NCI-H2081 treated with DMSO at 0.1 percent for 48 hours (cell line): ENCODE measurements at regions not wholly inside any gene's neighbourhood (a gene's known extent, or its start where the extent isn't known, plus 50 kb on each side); places are given as distances from the start of the nearest gene placed in this dataset.

Source experiments
- DNase-seq: peaks from one replicate; lab custom pipeline; 2025; lab: John Stamatoyannopoulos, UW

- DNase-seq = no peak
These were observed 189.4 kb upstream of the ECI2 start for GRCh38 chr6:4324746-4325145.

GRCh38 chr6:4323322-4323721 lies 187.9 kb upstream of the ECI2 start:
- no peak for DNase-seq

- DNase-seq = no peak
These were observed 187.5 kb upstream of the ECI2 start for GRCh38 chr6:4322846-4323309.

- DNase-seq = no peak
These were observed 186.9 kb upstream of the ECI2 start for GRCh38 chr6:4322134-4322845.

GRCh38 chr6:4320860-4321259 lies 185.5 kb upstream of the ECI2 start:
- no peak for DNase-seq

- no peak for DNase-seq
These were observed 184.8 kb upstream of the ECI2 start for GRCh38 chr6:4319981-4320683.

- DNase-seq = no peak
These were observed 182.9 kb upstream of the ECI2 start for GRCh38 chr6:4318321-4318720.

GRCh38 chr6:4316867-4317400 lies 181.6 kb upstream of the ECI2 start:
- peak; percentile 60 for DNase-seq

GRCh38 chr6:4314201-4314707 lies 178.9 kb upstream of the ECI2 start:
- DNase-seq = no peak

GRCh38 chr6:4313044-4313686 lies 177.8 kb upstream of the ECI2 start:
- DNase-seq = no peak

- DNase-seq = no peak
These were observed 176.8 kb upstream of the ECI2 start for GRCh38 chr6:4311976-4312860.

- no peak for DNase-seq
These were observed 174.2 kb upstream of the ECI2 start for GRCh38 chr6:4309540-4309939.

GRCh38 chr6:4308364-4308763 lies 173.0 kb upstream of the ECI2 start:
- DNase-seq = no peak

GRCh38 chr6:4304927-4305455 lies 169.6 kb upstream of the ECI2 start:
- DNase-seq = no peak

GRCh38 chr6:4303638-4304037 lies 168.3 kb upstream of the ECI2 start:
- no peak for DNase-seq

GRCh38 chr6:4302524-4302923 lies 167.1 kb upstream of the ECI2 start:
- DNase-seq = no peak

GRCh38 chr6:4301871-4302270 lies 166.5 kb upstream of the ECI2 start:
- no peak for DNase-seq

- no peak for DNase-seq
These were observed 165.5 kb upstream of the ECI2 start for GRCh38 chr6:4300917-4301316.

- no peak for DNase-seq
These were observed 164.1 kb upstream of the ECI2 start for GRCh38 chr6:4299476-4299875.

GRCh38 chr6:4297348-4297747 lies 162.0 kb upstream of the ECI2 start:
- DNase-seq = no peak

GRCh38 chr6:4296552-4296951 lies 161.2 kb upstream of the ECI2 start:
- no peak for DNase-seq
